HUDEP-2 (cell line): ENCODE measurements at regions not wholly inside any gene's neighbourhood (a gene's known extent, or its start where the extent isn't known, plus 50 kb on each side); places are given as distances from the start of the nearest gene placed in this dataset.
A peak's percentile ranks its signal among the peaks of the same experiment; 100 is the strongest.

ENCODE experiments used
- DNase-seq, 76 experiments: peaks; one replicate each; lab custom pipeline; 2025; ENCODE audit not compliant: unreplicated experiment in 76 of 76; lab: John Stamatoyannopoulos, UW

DNA sequence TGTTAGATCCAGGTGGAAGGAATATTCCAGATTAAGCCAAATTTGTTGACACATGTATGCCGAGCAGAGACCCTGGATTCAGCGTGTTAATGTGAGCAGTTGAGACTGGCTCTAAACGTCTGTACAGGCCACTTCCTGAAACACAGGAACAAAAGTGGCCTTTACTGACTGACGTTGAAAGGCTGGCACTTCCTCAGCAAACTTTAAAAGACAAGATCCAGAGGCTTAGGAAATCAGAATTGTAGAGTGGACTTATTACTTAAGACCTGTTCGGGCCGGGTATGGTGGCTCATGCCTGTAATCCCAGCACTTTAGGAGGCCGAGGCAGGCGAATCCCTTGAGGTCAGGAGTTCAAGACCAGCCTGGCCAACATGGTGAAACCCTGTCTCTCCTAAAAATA is 125.7 kb upstream of the ARID1B start:
- DNase-seq: no peak

DNA sequence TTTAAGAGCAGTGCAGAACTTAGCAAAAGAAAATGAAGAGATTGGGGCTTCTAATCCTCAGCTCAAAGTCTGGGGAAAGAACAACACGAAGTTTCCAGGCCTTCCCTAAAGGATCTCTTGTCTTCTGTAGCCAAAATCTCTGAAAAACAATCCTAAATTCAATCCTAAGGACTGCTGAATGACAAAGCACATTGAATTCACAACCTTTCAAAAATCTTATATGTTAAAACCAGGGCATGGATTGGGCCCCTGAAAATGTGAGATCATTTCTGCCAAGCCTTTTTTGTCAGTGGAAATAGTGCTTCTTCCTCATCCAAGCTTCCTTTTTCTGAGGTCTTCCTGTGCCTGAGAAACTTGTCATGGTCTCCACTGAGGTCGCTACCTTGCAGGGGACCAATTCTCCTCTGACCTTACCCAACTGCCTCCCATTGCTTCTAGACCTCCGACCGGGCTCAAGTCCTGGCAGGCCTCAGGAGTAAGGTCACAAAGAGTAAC is 126.2 kb upstream of the ARID1B start:
- DNase-seq: no peak

DNA sequence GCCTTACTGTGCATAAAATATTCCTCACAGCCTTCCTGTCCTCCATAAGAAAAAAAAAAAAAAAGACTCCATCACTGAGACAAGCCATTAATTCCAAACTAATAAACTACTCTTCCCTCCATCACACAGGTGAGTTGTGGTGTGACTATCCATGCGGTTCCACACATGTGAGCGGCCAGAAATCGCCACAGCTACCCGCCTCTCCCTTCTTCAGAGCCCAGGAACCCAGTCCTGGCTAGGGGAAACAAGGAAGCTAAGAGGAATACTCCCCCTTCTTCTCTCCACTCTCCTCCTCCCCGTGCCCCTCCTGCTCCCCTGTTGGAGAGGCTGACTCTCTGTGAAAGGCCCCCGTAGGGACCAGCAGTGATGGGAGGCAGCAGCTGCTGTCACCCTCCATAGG is 128.6 kb upstream of the ARID1B start:
- no peak for DNase-seq

DNA sequence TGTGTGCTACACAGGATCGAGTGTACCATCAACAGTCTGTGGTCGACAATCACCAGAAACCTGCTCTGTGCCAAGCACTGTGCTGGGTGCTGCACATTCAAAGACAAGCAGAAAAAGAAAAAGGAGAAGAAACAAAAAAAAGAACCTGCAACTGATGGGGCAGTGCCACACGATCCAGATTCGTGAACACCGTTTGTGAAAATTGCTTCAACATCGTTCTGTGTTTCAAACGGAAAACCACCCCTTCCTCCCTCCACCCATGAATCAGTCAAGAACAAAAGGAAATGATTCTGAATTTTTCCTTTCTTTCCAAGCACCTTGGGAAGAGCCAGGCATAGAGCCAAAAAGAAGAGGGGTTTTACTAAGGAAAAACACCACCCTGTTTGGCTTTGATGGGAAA is 129.2 kb upstream of the ARID1B start:
- DNase-seq: no peak

DNA sequence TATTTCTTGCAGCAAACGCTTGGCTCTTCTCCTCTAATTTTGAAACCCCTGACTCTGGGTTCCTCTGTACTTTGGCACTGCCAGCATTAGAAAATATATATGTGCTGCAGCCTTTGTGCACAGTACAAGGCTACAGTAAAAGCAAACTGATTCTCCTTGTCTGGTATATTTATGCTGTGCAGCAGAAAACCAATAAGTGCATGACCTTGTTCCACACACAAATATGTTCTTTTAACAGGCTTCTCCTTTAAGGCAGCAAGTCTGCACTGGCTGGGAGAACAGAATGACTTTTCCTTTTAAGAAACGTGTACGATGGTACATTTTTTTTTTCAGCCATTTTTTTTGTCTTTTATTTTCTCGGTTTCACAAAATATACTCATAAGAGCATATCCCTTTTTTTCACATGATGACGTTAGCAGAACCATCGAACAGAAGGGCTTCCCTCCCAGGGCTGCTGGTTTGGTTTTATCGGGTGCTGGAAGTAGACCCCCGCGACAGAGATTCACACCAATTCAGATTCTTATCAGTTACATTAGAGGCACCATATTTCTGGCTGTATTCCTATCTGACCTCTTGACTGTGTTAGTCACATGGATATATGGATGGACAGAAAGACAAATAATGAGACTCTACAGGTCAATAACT is 129.9 kb upstream of the ARID1B start:
- no peak for DNase-seq

DNA sequence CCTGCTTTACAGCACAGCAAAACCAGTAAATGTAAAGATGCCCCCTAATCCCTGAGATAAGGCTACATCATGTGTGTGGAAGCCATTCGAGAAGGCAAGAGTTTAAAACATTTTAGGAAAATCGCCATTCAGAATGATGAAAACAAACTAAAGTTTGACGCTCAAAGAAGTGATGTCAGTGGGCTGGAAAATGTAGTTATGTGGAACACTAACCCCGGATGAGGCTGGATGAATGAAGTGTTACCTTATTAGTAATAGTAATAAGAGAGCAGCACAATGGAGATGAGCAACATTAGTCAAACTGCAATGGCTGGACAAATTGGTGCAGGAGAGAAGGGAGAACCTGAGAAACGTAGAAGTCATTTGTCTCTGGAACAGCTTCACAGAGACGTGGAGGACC is 130.7 kb upstream of the ARID1B start:
- no peak for DNase-seq

DNA sequence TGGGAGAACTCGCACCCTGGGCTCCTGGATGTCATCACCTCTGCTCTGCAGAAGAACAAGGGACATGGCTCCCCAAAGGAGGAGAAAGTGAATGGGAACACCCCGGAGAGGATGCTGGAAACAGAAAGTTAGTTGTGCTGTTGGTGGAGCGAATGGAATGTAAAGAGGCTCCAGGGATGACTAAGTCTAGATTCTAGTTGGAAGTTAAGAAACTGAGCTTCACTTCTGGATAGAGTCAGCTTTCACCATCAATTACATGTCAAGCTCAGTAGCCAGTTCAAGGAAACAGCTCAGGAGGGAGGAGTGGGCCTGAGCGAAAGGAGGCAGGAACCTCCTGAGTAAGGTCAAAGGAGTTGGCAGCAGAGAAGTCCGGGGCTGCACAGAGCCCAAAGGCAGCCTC is 132.1 kb upstream of the ARID1B start:
- no peak for DNase-seq

DNA sequence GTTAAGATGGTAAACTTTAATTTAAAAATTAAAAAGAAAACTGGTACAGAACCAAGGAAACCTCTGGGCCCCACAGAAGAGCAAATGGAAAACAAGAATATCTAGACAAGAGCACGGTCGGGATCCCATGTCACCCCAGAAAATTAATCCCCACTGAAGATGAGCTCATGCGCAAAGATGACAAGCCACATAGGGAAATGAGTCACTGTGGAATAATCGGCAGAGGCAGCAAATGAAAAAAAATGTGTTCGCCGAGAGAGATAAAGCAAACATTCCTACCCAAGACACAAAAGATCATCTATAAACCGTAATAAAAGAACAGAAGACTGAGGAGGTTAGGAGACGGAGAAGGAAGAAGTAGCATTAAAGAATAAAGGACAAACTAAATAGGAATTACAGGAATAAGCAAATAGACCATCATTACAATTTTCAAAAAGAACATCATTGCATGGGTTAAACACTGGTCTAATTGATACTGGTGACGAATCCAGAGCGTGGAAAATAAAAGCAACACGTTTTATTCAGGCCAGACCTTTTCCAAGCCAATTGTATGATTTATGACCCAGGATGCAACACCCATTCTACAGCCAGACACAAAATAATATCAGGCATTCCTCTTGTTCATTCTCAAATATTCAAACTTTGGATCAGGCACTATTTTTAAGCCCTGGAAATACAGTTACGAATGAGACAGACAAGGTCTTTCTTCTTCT is 138.0 kb upstream of the ARID1B start:
- no peak for DNase-seq

DNA sequence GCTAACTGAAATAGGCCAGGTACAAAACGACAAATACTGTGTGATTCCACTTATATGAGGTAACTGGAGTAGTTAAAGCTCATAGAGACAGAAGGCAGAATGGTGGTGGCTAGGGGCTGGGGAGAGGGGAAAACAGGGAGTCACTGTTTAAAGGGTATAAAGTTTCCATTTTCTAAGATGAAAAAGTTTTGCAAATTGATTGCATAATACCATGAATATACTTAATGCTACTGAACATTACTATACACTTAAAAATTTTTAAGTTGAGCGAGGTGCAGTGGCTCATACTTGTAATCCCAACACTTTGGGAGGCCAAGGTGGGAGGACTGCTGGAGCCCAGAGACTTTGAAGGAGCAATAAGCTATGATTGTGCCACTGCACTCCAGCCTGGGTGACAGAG is 138.6 kb upstream of the ARID1B start:
- no peak for DNase-seq

DNA sequence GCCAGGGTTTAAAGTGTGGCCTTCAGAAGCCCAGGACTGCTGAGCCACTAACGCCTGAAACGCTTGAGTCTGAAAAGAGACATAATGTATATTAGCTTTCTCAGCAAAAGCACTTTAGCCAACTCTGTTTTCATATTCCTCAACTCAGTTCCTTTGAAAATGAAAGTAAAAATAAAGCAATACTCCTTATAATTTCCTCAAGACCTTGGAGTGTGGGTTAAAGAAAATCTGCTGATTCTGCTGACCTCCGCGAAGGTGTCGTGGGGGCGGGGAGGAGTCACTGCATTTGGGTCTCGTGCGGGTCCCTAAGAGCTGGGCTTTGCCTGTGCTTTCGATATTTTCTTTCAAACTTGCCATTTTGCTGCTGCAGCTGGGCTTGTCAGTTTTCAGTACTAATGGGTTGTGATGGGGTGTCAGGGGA is 142.2 kb upstream of the ARID1B start:
- no peak for DNase-seq

DNA sequence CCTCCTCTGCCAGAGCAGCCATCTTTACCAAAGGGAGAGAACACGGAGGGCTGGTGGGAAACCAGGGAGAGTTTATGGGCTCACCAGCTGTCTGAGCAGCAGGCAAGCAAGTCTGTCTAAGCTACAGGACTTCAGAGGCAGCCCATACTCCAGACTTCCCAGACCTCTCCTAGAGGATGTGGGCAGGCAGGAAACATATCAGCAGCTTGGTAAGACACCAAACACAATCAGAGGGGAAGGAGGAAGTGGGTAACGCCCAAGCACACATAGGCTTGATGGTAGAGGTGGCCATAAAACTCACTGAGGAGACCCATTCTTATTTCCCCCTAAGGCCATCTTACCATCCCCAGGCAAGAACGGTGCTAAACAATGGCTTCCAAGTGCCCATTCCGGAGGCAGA is 143.1 kb upstream of the ARID1B start:
- no peak for DNase-seq

DNA sequence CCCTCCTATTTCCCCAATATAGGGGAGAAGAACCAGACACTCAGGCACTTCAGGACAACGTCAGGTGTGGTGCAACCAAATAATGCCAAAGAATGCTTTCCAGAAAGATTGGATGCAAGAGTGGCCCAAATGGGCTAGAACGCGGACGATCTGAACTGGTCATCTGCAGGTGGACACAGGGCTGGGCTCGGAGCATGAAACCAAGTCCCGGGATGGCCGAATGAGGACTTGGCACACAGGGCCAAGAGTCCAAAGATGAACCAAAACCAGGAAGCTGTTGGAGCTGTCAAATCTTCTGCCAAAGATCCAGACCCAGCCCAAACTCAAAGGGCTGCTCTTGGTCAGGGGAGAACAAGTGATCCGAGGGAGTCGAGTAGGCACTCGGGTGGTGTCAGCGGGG is 143.9 kb upstream of the ARID1B start:
- no peak for DNase-seq

DNA sequence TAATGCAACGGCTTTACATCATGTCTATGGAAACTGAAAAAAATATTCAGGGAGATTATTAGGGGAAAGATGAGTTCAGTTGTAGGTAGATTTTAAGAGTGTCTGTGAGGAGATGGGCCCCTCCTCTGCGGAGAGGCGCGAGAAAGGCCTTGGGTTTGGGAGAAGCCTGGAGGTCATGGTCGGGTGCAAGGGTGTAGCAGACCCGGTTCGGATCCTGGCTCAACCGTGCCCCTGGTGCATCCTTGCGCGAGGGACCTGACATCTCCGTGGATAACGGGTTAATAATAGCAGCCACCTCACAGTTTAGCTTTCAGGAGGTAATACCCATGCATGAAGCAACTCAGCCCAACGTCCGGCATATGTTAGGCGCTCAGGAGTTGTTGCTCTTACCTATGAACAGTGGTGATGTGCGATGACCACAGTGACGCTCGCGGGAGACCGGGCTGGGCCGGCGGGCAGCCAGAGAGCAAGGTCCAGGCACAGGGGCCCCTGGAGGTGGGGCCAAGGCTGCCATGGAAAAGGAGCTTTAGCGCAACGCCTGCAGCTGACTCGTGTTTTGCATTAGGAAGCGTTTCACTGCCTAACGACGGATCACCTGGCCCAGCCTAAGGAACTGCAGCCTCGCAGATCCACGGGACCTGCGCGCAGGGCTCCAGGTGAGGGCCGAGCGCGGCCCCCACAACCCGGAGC is 146.4 kb upstream of the ARID1B start:
- no peak for DNase-seq

DNA sequence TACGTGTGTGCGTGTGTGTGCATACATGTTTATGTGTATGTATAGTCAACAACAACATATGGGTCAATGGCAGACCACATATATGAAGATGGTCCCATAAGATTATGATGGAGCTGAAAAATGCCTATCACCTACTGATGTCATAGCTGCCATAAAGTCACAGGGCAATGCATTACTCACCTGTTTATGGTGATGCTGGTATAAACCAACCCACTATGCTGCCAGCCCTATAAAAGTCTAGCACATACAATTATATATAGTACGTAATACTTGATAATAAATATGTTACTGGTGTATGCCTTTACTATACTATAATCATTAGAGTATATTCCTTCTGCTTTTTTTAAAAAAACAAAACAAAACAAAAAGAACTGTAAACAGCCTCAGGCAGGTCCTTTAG is 148.4 kb upstream of the ARID1B start:
- no peak for DNase-seq

DNA sequence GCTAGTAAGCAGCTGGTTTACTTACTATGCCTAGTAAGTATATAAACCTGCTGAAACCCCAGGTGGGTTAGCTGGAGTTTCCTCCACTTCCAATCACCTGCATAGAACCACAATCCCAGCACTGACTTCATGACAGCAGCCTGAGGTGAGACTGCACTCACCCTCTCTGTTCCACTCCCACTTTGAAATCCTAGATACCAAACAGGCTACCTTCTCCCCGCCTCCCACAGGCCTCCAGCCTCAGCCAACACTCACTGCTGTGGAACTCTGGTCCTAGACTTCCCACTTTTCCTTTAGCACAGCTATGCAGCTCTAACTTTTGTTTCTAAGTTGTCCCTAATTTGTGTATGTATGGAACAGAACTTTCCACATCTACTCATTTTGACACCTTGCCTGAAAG is 149.7 kb upstream of the ARID1B start:
- no peak for DNase-seq

DNA sequence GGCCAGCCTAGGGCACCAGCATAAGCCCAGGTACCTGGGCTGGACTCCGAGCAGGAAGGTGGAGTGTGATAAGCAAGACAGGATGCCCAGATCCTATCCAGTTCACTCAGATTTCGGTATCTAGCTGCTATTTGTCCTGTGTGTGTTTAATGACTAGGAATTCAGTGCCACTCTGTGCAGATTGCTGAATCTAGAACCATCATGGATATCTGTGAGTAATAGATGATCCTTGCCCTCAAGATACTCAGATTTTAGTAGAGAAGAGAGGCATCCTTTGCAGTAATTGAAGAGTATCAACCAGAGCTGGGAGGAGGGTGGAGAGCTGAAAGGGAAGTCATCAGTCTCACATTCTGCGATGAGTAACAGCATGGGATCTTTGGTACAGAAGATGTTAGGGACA is 155.0 kb upstream of the ARID1B start:
- no peak for DNase-seq

DNA sequence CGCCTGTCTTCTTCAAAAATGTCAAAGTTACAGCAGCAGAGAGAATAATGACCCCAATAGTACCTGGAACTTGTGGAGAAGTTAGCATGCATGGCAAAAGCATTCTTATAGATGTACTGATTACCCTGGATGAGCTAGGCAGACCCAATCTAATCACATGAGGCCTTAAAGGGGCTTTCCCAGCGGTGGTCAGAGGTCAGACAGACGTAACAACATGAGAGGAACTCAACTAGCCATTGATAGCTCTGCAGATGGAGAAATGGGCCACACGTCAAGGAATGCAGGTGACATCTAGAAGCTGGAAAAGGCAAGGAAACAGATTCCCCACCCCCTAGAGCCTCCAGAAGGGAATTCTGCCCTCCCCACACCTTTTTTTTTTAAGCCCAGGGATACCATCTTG is 156.8 kb upstream of the ARID1B start:
- DNase-seq: no peak

DNA sequence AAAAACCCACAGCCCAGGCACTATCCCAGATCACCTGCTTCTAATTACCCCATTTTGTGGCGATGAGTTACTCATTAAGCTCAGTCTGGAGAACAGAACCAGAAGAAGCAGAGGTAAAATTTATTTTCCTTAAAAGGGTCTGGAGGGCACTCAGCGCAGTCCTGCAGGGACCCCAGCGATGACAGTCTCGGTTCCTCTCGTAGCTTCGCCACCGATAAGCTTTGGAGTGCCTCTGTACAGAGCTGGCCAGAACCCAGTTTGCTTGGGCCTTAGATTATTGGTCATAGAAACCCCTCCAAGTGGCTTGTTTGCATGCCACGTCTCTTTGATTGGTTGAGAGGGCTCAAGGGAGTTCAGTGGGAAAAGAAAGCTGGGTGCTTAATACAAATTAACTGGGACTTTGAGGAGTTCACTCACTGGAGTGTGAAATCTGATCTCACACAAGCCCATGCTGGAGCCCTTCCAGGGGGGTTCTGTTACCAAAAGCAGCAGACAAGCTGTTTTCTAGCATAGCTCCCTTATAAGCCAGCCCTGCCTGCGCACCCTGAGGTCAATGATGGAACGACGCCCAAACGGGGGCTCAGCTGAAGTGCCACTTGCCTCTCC is 158.5 kb upstream of the ARID1B start:
- peak in 1 of 76 experiments; percentile 12 for DNase-seq

DNA sequence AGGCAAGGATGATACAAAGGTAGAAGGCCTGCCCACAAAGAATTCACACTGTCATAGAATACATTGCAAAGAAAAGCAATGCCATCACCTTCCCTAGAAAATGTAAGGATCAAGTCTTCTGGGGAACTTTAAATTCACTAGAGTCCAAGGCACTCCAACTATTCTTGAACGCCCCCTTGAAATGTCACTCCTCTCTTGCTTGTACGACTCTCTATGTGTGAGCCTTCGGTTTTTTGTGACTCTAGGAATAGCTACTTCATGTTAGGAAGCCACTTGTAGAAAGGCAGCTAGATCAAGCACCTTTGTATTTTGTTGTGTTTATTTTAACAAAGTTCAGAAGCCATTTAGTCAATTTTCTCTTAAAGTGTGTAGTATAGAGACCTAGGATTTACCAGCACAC is 159.2 kb upstream of the ARID1B start:
- DNase-seq: no peak

DNA sequence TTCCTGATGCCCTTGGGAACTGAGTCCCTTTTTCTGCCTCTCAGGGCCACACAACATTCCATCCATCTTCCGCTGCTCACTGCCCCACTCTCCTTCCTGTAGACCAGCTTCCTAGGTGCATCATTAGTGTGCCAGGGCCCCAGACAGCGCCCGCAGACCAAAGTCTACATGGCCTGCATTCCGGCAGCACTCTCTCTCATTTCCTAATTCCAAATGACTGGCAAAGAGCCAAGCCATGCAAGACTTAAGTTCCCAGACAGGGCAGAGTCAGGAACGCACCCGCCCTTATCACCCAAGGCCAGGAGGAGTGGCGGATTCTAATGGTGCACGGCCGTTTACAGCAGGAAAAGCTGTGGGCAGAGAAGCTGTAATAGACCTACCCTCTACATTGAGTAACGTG is 159.8 kb upstream of the ARID1B start:
- DNase-seq: peak in 18 of 76 experiments; percentile 6 to 55 (median 24)

DNA sequence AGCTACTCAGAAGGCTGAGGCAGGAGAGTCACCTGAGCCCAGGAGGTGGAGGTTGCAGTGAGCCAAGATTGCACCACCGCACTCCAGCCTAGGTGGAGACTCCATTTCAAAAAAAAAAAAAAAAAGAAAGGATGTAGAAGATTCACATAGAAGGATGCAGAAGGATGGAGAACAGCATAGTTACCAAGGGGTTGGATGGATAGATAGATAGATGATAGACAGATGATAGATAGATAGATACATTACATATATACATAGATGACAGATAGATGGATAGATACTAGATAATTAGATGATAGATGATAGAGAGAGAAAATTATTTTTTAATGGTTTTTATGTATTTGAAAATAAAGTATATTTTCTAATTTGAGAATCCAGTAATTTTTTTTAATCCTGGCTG is 160.7 kb upstream of the ARID1B start:
- DNase-seq: no peak

DNA sequence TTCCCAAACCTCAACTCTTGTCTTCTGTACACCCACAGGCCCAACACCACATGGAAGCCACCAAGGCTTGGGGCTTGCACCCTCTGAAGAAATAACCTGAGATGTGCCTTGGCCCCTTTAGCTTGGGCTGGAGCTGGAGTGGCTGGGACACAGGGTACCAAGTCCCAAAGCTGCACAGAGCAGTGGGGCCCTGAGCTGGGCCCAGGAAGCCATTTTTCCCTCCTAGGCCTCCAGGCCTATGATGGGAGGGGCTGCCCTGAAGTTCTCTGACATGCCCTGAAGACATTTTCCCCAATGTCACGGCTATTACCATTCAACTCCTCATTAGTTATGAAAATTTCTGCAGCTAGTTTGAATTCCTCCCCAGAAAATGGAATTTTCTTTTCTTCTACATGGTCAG is 163.2 kb upstream of the ARID1B start:
- DNase-seq: no peak
